Tibial artery (tissue), 4 donors: ENCODE measurements at regions not wholly inside any gene's neighbourhood (a gene's known extent, or its start where the extent isn't known, plus 50 kb on each side); places are given as distances from the start of the nearest gene placed in this dataset.
A peak's percentile ranks its signal among the peaks of the same experiment; 100 is the strongest.

Experiments
- DNase-seq, 2 donors: peaks; one replicate each; pipeline ENCODE4 v3.0.0-alpha.2; 2019
- H3K27ac ChIP-seq, 2 donors: fragments of 200-600 bp; sonication (generic) in 1 of 2; 1 replicate in 1 of 2; 2 replicates in 1 of 2; pipeline ENCODE4 v1.5.1; 2018 to 2019; ENCODE audit warnings: mild to moderate bottlenecking in 1 of 2
- H3K27me3 ChIP-seq, 2 donors: fragments of 200-600 bp; sonication (generic) in 1 of 2; one replicate each; pipeline versions ENCODE4 v1.5.1 to v1.6.0; 2016 to 2019
- H3K36me3 ChIP-seq, 3 donors: fragments of 200-600 bp; sonication (generic) in 2 of 3; one replicate each; pipeline ENCODE4 v1.5.1; 2016 to 2019; ENCODE audit warnings: mild to moderate bottlenecking in 2 of 3
- H3K4me1 ChIP-seq, 4 donors: fragments of 200-600 bp; sonication (generic) in 2 of 4; 1 replicate in 3 of 4; 2 replicates in 1 of 4; pipeline ENCODE4 v1.5.1; 2016 to 2019
- H3K4me3 ChIP-seq, 2 donors: fragments of 200-600 bp; sonication (generic) in 1 of 2; 1 replicate in 1 of 2; 2 replicates in 1 of 2; pipeline ENCODE4 v1.5.1; 2018 to 2019; ENCODE audit warnings: mild to moderate bottlenecking in 2 of 2
- H3K9me3 ChIP-seq, 3 donors: fragments of 200-600 bp; sonication (generic) in 1 of 3; one replicate each; pipeline ENCODE4 v1.5.1; 2016 to 2019
- intact Hi-C: fragments of 100-400 bp; cut with DNase I; formaldehyde crosslinking; loops from one replicate; pipeline ENCODE4 v1.15.0; 2023; ENCODE audit warnings: low total_unique reads
- TF ChIP-seq, protein P1 (sequence below), 2 experiments: fragments of 200-600 bp in 1 of 2; fragments of 450-650 bp in 1 of 2; IDR thresholded peaks; one replicate each; pipeline ENCODE4 v1.5.1; 2017 to 2019; ENCODE audit warnings: antibody characterized with exemption in 2 of 2, mild to moderate bottlenecking in 1 of 2, moderate library complexity in 1 of 2

GRCh38 chr15:62502451-62502850 is 337.4 kb upstream of the C2CD4B start:
- no peak overlapping the region for H3K27ac ChIP-seq
- H3K27me3 ChIP-seq, result no peaks in the 10 kb centered on the region
- no peaks in the 10 kb centered on the region for H3K9me3 ChIP-seq
- H3K36me3 ChIP-seq, result no peaks in the 10 kb centered on the region
- DNase-seq, result no peak
- H3K4me3 ChIP-seq, result no peak overlapping the region
- TF ChIP-seq, protein P1, sequence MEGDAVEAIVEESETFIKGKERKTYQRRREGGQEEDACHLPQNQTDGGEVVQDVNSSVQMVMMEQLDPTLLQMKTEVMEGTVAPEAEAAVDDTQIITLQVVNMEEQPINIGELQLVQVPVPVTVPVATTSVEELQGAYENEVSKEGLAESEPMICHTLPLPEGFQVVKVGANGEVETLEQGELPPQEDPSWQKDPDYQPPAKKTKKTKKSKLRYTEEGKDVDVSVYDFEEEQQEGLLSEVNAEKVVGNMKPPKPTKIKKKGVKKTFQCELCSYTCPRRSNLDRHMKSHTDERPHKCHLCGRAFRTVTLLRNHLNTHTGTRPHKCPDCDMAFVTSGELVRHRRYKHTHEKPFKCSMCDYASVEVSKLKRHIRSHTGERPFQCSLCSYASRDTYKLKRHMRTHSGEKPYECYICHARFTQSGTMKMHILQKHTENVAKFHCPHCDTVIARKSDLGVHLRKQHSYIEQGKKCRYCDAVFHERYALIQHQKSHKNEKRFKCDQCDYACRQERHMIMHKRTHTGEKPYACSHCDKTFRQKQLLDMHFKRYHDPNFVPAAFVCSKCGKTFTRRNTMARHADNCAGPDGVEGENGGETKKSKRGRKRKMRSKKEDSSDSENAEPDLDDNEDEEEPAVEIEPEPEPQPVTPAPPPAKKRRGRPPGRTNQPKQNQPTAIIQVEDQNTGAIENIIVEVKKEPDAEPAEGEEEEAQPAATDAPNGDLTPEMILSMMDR (IDR thresholded peaks at IDR 0.05), result no peak
- H3K4me1 ChIP-seq, result peaks cover 0 to 44% (median 21%) of the 10 kb centered on the region in 4 donors
- intact Hi-C loops, result no loop called here

GRCh38 chr15:62503451-62503850 is 338.4 kb upstream of the C2CD4B start:
- Histone ChIP-seq H3K4me1 (peaks cover 0 to 45% (median 21%) of the 10 kb centered on the region in 4 donors), H3K9me3 (no peaks in the 10 kb centered on the region), H3K36me3 (no peaks in the 10 kb centered on the region), H3K4me3 (no peak overlapping the region), H3K27ac (no peak overlapping the region), H3K27me3 (no peaks in the 10 kb centered on the region)
- peak in 1 of 2 donors; percentile 35 for DNase-seq
- TF ChIP-seq, protein P1 (IDR thresholded peaks at IDR 0.05), result no peak
- intact Hi-C loops, result no loop called here

- Histone ChIP-seq H3K27ac (peak overlapping the region; percentile 45 to 51), H3K4me1 (peaks cover 0 to 35% (median 21%) of the 10 kb centered on the region in 4 donors), H3K4me3 (no peak overlapping the region), H3K27me3 (no peaks in the 10 kb centered on the region), H3K9me3 (no peaks in the 10 kb centered on the region), H3K36me3 (no peaks in the 10 kb centered on the region)
- TF ChIP-seq, protein P1 (IDR thresholded peaks at IDR 0.05), result no peak
- DNase-seq, result no peak
- intact Hi-C loops, result no loop called here
Observed at GRCh38 chr15:62505762-62506161, 340.7 kb upstream of the C2CD4B start.

DNA sequence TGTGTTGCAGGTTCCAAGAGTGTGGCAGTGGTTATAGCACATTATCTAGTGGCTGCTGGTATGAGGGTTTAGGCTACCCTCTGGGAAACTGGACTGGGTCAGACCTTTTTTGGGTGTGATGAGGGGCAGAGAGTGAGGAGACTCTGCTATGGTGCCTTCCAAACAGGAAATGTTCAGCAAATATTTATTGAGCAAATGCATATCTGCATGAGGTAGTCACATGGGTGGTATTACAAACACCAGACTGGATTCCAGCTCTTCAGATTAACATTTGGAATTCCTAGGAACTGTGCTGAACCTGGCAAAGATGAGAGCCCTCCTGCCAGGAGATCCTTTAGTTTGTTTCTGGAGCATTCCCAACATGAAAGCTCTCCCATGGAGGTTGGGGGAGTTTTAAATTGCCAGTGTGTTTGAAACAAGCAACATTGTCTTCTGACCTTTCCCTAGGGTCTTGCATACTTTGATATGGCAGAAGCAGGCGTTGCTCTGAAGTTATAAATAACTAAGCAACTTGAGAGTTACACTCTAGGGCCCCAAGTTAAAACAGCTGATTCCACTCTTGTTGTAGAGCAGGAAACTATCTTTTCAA is 341.2 kb upstream of the C2CD4B start:
- no peaks in the 10 kb centered on the region for H3K9me3 ChIP-seq
- DNase-seq, result no peak
- no peaks in the 10 kb centered on the region for H3K36me3 ChIP-seq
- peaks cover 0 to 35% (median 21%) of the 10 kb centered on the region in 4 donors for H3K4me1 ChIP-seq
- H3K4me3 ChIP-seq, result no peak overlapping the region
- TF ChIP-seq, protein P1 (IDR thresholded peaks at IDR 0.05), result no peak
- H3K27me3 ChIP-seq, result no peaks in the 10 kb centered on the region
- H3K27ac ChIP-seq, result peak overlapping the region; percentile 45 to 51
- intact Hi-C loops, result no loop called here

GRCh38 chr15:62509395-62509958 is 344.4 kb upstream of the C2CD4B start:
- Histone ChIP-seq H3K4me1 (peaks cover 0 to 26% (median 21%) of the 10 kb centered on the region in 4 donors), H3K9me3 (no peaks in the 10 kb centered on the region)

More at GRCh38 chr15:62509395-62509958, 344.4 kb upstream of the C2CD4B start:
- no peaks in the 10 kb centered on the region for H3K36me3 ChIP-seq
- TF ChIP-seq, protein P1 (IDR thresholded peaks at IDR 0.05), result no peak
- no peaks in the 10 kb centered on the region for H3K27me3 ChIP-seq
- intact Hi-C loops, result no loop called here
- no peak for DNase-seq
- H3K27ac ChIP-seq, result no peak overlapping the region
- H3K4me3 ChIP-seq, result no peak overlapping the region
